Right renal cortex interstitium (tissue), 3 donors: ENCODE measurements at regions not wholly inside any gene's neighbourhood (a gene's known extent, or its start where the extent isn't known, plus 50 kb on each side); places are given as distances from the start of the nearest gene placed in this dataset.
"Not testable (repeated sequence)": the region's sequence is repeated elsewhere in the genome, so short reads cannot be mapped to it uniquely, and the experiment has no call there.

Experiments
- DNase-seq, 3 donors: peaks; one replicate each; pipeline ENCODE4 v3.0.0-alpha.2; 2013; ENCODE audit warnings: low read depth in 3 of 3, low spot score in 2 of 3

DNA sequence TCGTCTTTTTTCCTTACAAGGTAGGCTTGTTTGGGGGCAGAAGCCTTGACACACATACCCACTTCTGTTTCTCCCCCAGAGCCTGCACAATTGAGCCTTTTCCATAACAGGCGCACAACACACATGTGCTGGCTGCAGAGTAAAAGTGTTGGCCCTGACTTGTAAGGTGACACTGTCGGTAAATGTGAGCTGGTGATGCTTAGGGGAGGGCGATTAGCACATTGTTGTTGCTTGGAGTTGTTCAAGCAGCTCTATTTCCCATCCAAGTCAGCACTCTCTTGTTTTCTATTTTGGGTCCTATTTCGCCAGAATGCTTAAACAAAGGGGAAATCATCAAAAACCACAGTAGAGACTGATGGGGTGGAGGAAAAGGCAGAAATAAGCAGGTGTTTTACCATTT is 51.9 kb upstream of the PTPRJ start:
- no peak for DNase-seq

DNA sequence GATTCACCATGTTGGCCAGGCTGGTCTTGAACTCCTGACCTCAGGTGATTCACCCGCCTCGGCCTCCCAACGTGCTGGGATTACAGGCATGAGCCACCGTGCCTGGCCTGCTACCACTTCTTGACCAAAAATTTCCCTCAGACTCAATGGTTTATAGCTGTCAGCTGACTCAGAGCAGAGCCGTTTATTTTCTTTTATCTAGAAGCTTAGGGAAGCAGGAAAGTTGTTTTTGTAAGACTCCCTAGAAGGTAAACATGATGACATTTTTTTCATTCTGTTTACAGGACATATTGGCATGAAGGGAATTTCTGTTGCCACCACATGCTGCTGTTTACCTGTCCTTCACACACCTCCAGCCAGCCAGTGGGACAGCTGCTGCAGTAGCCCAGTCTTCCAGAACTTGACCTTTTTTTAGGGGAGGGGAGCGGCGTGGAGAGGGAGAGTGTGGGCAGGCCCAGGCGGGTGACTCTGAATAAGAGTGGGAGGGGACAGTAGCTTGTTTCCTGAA is 56.1 kb upstream of the PTPRJ start:
- DNase-seq: no peak

DNA sequence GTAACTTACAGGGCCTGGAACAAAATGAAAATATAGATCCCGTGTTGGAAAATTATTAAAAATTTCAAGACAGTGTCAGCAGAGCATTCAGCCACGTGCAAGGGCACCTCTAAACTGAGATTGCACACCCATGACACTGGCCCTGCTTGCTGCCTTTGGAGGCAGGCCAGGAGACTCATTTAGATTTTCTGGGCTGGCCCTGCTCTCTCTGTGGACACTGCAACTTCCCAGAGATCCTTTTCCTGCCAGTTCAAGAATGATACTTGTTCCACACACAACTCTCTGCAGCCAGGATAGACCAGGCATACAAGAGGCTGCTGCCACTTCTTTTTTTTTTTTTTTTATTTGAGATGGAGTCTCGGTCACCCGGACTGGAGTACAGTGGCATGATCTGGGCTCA is 56.7 kb upstream of the PTPRJ start:
- DNase-seq: no peak

DNA sequence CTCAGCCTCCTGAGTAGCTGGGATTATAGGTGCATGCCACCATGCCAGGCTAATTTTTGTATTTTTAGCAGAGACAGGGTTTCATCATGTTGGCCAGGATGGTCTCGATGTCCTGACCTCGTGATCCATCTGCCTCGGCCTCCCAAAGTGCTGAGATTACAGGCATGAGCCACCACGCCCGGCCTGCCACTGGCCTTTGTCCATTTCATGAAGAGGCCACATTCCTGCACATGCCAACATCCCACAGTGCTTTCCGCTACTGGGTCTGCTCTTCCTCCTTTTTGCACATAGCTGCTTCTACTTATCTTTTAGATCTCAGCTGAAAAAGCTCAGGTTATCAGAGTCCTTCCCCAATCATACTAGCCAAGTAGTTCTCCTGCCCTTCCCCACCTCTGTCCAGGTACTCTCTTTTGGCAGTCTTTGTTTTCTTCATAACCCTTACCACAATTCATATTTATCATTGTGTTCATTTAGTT is 59.2 kb upstream of the PTPRJ start:
- not testable (repeated sequence) for DNase-seq

DNA sequence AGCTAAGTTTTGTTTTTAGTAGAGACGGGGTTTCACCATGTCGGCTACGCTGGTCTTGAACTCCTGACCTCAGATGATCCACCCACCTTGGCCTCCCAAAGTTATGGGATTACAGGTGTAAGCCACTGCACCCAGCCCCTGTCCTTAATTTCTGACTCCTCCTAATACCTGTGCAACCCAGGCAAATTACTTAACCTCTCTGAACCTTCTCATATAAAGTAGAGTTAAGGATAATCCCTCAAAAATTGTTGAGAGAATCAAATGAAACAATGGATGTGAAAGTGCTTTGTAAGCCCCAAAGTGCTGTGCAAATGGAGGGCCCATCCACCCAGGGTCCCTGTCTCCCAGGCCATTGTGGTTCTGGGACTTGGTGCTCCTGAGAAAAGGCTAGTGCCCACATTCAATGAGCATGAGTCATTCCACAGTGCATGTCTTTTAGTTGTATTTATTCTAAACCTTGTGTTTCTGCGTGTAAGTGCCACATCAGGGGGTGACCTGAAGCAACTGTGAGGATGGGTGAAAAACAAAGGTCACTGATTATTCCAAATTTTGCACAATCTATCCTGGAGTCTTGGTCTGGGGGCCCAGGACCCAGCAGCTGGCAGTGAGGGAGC is 61.4 kb upstream of the PTPRJ start:
- no peak for DNase-seq

DNA sequence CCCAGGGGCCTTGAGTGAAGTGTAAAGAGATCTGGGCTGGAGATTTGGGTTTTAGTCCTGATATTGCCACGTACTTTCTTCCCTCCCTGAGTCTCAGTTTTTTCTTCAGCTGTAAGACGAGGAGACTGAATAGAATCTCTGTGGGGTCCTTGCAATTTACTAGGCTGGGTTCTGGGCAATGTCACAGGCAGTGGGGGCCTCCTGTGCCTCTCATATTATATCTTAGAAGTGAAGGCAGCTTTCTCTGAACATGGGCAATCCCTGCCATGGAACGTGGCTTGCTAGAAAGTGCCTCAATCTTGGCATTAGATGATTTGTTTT is 62.0 kb upstream of the PTPRJ start:
- no peak for DNase-seq

DNA sequence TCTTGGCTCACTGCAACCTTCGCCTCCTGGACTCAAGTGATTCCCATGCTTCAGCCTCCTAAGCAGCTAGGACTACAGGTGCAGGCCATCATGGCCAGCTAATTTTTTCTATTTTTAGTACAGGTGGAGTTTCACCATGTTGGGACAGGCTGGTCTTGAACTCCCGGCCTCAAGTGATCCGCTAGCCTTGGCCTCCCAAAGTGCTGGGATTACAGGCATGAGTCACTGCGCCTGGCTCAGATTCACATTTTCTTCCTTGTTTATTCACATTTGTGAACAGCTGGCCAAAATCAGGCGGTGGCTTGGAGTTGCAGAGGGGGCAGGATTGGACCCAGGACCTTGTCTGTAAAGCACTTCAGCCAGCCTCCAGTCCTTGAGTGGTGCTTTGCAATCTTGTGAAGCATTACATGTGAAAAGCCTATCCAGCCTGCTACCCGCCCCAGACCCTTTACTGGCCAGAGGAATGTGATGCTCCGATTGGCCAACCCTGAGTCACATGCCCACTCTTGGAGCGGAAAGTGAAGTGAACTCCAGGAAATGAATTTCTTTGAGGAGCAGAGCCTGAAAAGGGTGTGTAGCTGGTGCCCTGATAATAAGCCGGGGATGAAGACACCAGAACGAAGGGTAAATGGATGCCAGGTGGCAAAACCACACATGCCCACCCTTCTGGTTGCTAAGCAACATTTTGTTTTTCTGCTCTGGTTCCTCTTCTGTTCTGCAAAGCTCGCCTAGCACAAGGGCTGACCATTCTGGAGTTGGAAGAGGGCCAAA is 62.6 kb upstream of the PTPRJ start:
- peak in 2 of 3 donors; percentile 60 to 64 for DNase-seq

DNA sequence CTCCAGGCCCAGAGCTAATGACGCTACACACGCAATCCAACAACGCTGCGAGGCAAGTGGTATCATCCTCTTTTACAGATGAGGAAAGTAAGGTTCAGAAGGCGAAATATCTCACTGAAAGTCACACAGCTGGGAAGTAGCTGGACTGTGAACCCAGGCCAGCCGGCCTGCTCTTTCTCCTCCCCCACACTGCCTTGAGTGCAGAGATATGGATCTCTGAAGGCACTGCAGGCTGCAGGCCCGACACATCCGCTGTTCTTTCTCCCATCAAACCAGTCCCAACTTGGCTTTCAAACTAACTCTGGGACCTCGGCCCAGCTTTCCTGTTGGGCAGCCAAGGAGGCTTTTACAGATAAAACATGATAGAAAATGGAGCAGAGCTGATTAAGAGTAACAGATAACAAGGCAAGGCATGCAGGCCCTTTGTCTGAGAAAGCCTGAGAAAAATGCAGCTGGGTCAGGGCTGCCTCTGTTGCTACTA is 64.0 kb upstream of the PTPRJ start:
- no peak for DNase-seq

DNA sequence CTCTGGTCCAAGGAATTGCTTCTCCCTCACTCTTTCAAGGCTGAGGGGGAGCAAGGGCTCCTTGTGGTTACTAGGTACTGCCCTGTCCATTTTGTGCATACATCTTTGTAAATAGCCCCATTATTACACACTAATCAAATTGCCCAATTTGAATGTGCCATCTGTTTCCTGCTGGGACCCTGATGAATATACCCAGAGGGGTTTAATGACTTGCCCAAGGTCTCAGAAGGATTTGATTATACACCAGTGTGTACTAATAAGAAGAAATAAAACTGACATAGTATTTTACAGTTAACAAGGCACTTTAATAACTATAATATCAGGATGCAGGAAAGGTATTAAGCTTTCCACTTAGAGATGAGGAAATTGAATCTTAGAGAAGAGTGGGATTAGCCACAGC is 64.6 kb upstream of the PTPRJ start:
- DNase-seq: no peak

DNA sequence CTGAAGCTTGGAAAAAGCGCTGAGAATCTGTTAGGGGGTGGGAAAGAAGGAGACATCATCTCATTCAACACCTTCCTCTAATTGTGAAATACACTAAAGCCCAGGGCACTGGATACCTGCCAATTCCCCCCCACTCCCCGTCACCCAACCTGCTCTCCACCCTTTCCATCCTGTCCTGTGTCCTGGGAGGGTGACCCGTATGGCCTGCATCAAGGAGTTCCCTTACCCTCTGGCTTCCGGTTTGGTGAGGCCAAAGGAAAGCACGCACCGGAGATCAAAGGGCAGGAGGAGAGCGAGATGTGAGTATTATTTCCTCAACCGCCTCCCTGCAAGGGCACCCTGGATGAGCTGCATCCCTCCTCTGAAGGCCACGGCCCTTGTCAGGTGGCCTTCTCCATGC is 65.0 kb upstream of the PTPRJ start:
- no peak for DNase-seq

DNA sequence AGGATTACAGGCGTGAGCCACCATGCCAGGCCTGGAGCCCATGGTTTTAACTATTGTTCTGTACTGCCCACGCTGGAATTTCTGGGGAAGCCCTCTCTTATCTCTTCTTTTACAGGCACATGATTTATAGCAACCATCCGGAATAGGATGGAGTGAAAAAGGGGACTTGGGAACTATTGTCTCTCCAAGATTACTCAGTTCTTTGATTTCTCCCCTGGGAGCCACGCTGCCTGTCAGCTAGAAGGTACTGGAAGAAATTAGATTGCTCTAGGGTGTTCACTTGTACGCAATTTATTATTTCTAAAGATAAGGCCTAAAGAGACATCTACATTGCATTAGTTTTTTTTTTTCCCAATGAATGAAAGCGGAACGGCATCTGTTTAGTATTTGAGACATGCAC is 65.6 kb upstream of the PTPRJ start:
- DNase-seq: no peak

DNA sequence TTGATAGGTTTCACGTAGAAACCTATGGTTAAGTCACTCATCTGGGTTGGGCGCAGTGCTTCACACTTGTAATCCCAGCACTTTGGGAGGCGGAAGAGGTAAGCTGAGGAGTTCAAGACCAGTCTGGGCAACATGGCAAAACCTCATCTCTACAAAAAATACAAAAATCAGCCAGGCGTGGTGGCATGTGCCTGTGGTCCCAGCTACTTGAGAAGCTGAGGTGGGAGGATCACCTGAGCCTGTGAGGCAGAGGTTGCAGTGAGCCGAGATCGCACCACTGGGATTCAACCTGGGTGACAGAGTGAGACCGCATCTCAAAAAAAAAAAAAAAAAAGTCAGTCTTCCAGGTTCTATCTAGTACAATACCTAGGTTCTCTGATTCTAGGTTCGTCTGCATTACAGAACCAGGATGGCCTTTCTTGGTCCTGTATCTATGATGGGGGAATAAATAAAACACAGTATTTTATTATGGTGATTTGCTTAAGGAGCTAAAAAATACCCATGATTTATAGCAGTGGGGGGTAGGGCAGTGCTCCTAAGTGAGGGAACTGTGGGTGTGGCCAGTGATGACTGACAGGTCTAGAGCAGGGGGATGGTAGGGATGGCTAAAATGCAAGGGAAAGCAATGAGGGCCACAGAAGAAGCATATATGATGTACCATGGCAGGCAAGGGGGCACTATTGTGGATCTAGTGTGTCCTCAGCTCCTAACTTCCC is 65.5 kb upstream of the NUP160 start:
- no peak for DNase-seq

DNA sequence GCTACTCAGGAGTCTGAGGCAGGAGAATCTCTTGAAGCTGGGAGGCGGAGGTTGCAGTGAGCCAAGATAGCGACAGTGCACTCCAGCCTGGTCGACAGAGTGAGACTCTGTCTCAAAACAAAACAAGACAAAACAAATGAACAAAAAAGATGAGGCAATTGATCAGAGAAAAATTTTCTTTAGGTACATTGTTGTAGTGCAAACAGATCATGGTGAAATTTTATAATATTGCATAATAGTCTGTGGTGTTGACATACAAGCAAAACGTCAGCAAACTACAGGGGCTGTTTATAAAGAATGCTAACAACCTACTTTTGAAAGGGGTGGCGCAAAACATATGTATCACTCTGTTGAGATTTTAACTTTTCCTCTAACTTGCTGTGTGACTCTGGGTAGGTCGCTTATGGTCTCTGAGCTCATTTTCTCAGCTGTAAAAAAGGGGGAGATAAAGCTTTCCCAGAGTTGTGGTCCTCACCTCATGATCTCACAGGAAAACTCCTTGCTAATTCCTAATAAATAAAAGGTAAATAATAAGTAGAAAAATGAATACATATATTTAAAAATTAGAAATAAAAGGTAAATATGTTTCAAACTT is 64.8 kb upstream of the NUP160 start:
- DNase-seq: no peak

DNA sequence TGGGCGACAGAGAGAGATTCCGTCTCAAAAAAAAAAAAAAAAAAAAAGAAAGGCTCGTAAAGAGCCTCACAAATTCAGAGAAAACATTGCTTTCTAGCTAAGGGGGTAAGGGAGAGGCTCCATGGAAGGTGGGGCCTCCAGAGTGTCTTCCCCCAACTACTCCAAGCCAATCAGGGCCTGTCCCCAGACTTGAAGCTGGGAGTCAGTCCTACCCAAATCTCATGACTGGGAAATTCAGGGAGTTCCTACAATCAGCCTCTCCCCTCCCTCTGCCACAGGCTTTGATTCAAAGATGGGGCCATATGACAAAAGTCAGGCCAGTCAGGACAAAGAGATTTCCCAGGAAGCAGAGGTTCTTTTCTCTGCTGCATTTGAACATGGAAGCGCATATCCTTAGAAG is 63.0 kb upstream of the NUP160 start:
- DNase-seq: no peak

DNA sequence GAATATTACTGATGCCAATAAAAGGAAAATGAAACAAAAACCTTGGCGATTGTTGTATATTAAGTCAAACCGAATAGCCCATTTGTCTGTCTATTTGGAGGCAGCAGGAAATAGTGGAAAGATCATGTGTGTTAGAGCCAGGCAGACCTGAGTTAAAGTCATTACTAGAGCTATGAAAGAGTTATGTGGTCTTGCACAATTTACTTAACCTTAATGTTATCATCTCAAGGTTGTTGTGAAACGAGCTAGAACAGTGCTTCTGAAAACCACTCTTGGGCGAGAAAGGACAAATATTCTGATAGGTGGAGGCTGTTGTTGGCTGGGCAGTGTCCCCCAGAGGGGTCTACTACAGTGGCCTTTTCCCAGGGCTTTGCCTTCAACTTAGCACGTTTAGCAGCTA is 60.0 kb upstream of the NUP160 start:
- DNase-seq: no peak

DNA sequence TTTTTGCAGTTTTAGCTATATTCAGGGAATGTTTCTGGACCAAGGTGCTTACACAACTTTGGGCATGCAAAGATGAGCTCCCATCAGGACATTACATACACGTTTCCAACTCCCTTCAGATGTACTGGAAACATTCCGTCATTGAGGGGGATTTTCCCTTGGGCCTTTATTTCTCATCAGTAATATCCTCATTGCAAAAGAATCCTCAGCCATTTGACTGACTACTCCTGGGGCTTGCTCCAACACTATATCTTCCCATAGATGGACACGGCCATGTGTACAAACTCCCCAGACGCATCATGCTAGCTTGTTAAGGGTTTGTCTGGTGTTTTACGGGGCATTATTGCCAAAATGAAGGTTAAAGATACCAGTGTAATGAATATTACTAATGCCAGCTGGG is 59.3 kb upstream of the NUP160 start:
- DNase-seq: no peak

DNA sequence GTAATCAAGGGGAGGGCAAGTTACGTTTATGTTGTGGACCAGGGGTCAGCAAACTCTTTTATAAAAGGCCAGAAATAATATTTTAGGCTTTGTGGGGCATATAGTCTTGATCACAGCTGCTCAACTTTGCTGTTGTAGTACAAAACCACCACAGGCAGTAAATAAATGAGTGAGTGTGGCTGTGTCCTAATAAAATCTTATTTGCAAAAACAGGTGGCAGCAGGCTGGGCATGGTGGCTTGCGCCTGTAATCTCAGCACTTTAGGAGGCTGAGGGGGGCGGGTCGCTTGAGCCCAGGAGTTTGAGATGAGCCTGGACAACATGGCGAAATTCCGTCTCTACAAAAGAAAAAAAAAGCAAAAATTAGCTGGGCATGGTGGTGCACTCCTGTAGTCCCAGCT is 57.9 kb upstream of the NUP160 start:
- DNase-seq: no peak

DNA sequence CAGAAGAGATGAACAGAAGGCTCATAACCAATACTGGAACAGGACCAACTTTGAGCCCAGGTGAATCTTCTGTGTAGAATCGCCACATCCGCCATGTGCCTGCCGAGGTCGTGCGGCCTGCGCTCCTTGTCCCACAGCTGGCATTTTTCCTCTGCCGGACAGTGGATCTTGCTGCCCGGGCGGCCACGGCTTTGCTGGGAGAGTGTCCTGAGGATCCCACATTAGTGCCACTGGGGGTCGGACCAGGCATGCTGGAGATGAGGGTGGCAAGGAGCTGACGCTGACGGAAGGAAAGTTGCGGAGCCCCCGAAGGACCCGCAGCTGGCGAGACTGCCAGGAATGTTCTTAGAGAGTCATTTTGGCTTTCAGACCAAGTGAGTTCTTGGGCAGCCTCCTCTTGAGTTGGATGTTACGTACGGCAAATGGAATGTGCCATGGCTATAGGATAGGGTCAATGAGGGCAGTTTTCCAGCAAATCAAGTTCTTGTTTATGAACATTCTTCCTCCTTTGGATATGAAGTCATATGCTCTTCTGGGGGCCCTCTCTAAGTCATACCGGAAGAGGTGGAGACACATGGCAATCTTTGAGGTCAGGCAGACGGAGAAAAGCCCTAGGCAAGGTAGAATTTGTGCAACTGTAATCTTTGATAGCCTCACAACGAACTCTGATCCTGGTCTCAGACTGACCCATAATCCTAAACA is 57.4 kb upstream of the NUP160 start:
- DNase-seq: no peak

DNA sequence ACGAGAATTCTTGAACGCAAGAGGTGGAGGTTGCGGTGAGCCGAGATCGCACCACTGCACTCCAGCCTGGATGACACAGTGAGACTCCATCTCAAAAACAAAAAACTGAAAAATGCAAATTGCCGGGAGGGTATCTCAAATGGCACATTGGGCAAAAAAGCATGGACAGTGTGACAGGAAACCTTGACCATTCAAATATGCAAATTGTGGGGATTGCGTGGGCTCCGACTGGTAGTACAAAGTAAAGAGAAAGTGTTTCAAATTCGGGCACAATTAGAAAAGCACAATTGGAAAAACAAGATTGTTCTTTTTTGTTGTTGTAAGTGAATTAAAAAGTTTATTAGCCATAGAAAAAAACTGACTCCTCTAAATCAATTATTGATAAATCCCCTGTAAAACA is 56.7 kb upstream of the NUP160 start:
- DNase-seq: no peak

DNA sequence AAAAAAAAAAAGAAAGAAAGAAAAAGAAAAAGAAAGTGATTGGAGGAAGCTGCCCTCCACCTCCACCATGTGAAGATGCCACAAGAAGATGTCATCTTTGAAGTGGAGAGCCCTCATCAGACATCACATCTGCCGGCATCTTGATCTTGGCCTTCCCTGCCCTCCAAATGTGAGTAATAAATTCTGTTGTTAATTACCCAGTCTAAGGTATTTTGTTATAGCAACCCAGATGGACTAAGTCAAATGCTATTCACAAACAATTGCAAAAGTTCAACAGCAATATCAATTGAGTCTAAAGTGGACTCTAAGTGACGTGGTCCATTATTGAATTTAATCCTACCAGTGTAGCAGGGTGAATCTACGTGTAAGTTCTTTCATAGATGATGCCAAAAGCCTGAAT is 55.9 kb upstream of the NUP160 start:
- no peak for DNase-seq

DNA sequence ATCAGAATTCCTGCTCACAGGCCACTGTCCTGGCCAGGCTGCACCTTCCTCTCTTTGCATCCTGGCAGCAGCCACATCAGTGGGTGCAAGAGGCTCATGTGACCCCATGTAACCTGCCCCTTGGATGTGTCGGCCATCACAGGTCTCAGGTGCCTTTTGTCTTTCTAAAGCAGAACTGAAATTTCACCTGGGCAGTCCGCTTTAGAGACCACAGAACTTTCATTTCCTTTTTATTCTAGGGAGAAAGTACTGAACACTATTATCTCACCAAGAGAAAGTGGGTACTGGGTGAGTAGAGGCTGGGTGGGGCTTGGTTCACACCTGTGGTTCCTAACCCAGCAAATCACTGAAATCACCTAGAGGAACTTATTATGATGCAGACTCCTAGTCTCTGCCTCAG is 51.7 kb upstream of the NUP160 start:
- no peak for DNase-seq
